Testis (tissue), 2 donors: ENCODE measurements at regions not wholly inside any gene's neighbourhood (a gene's known extent, or its start where the extent isn't known, plus 50 kb on each side); places are given as distances from the start of the nearest gene placed in this dataset.

Experiments
- DNase-seq: peaks from one replicate; pipeline ENCODE4 v3.0.0-alpha.2; 2019
- H3K27ac ChIP-seq, 2 donors: fragments of 200-600 bp; sonication (generic); one replicate each; pipeline ENCODE4 v1.5.1; 2019
- H3K27me3 ChIP-seq: fragments of 200-600 bp; sonication (generic); one replicate; pipeline ENCODE4 v1.5.1; 2019
- H3K36me3 ChIP-seq: fragments of 200-600 bp; sonication (generic); one replicate; pipeline ENCODE4 v1.5.1; 2017; ENCODE audit warnings: low read depth; ENCODE audit errors: missing control alignments
- H3K4me1 ChIP-seq: fragments of 200-600 bp; sonication (generic); one replicate; pipeline ENCODE4 v1.5.1; 2019
- H3K4me3 ChIP-seq, 2 donors: fragments of 200-600 bp; sonication (generic); one replicate each; pipeline ENCODE4 v1.5.1; 2017 to 2019
- H3K9me3 ChIP-seq: fragments of 200-600 bp; sonication (generic); one replicate; pipeline ENCODE4 v1.5.1; 2017
- POLR2A ChIP-seq: fragments of 450-650 bp; IDR thresholded peaks from one replicate; pipeline ENCODE4 v1.6.1; 2017; ENCODE audit warnings: antibody characterized with exemption, mild to moderate bottlenecking, moderate library complexity
- WGBS, 2 donors: methylation state at CpG; one replicate each; pipeline ENCODE4 v1.1.5; 2018; 5-methylcytosine and 5-hydroxymethylcytosine counted together
- intact Hi-C: fragments of 100-400 bp; cut with DNase I; formaldehyde crosslinking; loops from one replicate; pipeline ENCODE4 v1.15.1; 2023; ENCODE audit warnings: low total_unique reads
- TF ChIP-seq, protein P1 (sequence below), 3 experiments: fragments of 450-650 bp in 2 of 3; fragments of 200-600 bp in 1 of 3; sonication (generic) in 1 of 3; IDR thresholded peaks; one replicate each; pipeline ENCODE4 v1.5.1; 2016 to 2019; ENCODE audit warnings: antibody characterized with exemption in 3 of 3, mild to moderate bottlenecking in 2 of 3, moderate library complexity in 1 of 3

DNA sequence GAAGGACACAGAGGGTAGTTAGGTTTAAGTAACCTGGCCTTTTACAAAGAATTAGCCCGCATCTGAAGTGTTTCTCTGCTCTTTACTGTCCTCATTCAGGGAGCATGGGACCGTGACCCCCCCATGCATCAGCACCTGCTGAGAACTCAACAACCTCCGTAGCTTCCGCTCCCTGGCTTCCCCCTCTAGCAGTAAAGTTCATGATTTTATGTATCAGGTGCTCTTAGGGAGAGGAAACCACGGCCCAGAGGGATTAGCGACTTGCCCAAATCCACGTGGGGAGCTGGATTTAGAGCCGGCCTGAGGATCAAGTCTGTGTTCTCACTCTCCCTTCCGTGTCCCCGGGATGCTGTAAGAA lies 284.6 kb upstream of the GATB start:
- TF ChIP-seq, protein P1, sequence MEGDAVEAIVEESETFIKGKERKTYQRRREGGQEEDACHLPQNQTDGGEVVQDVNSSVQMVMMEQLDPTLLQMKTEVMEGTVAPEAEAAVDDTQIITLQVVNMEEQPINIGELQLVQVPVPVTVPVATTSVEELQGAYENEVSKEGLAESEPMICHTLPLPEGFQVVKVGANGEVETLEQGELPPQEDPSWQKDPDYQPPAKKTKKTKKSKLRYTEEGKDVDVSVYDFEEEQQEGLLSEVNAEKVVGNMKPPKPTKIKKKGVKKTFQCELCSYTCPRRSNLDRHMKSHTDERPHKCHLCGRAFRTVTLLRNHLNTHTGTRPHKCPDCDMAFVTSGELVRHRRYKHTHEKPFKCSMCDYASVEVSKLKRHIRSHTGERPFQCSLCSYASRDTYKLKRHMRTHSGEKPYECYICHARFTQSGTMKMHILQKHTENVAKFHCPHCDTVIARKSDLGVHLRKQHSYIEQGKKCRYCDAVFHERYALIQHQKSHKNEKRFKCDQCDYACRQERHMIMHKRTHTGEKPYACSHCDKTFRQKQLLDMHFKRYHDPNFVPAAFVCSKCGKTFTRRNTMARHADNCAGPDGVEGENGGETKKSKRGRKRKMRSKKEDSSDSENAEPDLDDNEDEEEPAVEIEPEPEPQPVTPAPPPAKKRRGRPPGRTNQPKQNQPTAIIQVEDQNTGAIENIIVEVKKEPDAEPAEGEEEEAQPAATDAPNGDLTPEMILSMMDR (IDR thresholded peaks at IDR 0.05), result no peak
- no peak for TF ChIP-seq POLR2A
- intact Hi-C loops, result no loop called here
- DNase-seq, result no peak
- Histone ChIP-seq H3K27me3 (no peaks in the 10 kb centered on the region), H3K27ac (no peak overlapping the region), H3K36me3 (no peaks in the 10 kb centered on the region), H3K4me3 (peak overlapping the region in 1 of 2 donors; percentile 38), H3K4me1 (no peaks in the 10 kb centered on the region), H3K9me3 (no peaks in the 10 kb centered on the region)
- 34 to 41% methylated on average over 9 to 10 of the region's 10 CpGs for WGBS, 2 donors

GRCh38 chr4:152044331-152045036 lies 283.7 kb upstream of the GATB start:
- H3K9me3 ChIP-seq, result no peaks in the 10 kb centered on the region
- DNase-seq, result no peak
- TF ChIP-seq, protein P1 (IDR thresholded peaks at IDR 0.05), result no peak
- no peak for TF ChIP-seq POLR2A
- no peaks in the 10 kb centered on the region for H3K4me1 ChIP-seq
- 83 to 86% methylated on average over 9 of the region's 9 CpGs for WGBS, 2 donors
- H3K4me3 ChIP-seq, result no peak overlapping the region
- no peaks in the 10 kb centered on the region for H3K36me3 ChIP-seq
- no peak overlapping the region for H3K27ac ChIP-seq
- intact Hi-C loops, result no loop called here
- H3K27me3 ChIP-seq, result no peaks in the 10 kb centered on the region

DNA sequence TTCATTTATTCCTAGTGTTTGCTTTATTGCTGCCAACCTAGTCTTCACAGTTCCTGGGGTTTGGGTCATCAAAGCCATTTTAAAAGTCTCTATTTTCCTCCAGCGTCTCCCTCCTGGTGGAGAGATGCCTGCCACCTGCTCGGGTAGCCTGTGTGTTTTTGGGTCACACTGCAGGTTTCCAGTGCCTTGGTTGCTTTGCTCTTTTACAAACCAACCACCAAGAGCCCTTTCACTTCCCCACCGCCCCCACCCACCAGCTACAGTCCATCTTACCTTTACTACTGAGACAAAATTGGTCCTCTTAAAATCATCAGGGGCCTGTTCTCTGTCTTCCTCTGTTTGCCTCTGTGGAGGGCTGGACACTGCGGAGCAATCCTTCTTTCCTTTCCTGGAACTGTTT lies 280.5 kb upstream of the GATB start:
- intact Hi-C loops, result no loop called here
- no peaks in the 10 kb centered on the region for H3K9me3 ChIP-seq

GRCh38 chr4:152039691-152040090 lies 278.9 kb upstream of the GATB start:
- H3K27me3 ChIP-seq, result no peaks in the 10 kb centered on the region
- intact Hi-C loops, result no loop called here
- no peaks in the 10 kb centered on the region for H3K9me3 ChIP-seq
- 88 to 94% methylated on average over 5 of the region's 5 CpGs for WGBS, 2 donors
- no peak overlapping the region for H3K4me3 ChIP-seq
- TF ChIP-seq, protein P1 (IDR thresholded peaks at IDR 0.05), result no peak
- TF ChIP-seq POLR2A, result no peak
- H3K27ac ChIP-seq, result no peak overlapping the region
- H3K36me3 ChIP-seq, result no peaks in the 10 kb centered on the region
- no peaks in the 10 kb centered on the region for H3K4me1 ChIP-seq
- no peak for DNase-seq

More for the DNA sequence above, 280.5 kb upstream of the GATB start:
- no peak overlapping the region for H3K4me3 ChIP-seq
- TF ChIP-seq POLR2A, result no peak
- TF ChIP-seq, protein P1 (IDR thresholded peaks at IDR 0.05), result no peak
- DNase-seq, result no peak
- H3K27ac ChIP-seq, result no peak overlapping the region
- H3K4me1 ChIP-seq, result no peaks in the 10 kb centered on the region
- WGBS, 2 donors, result 81 to 90% methylated on average over 4 of the region's 4 CpGs
- H3K36me3 ChIP-seq, result no peaks in the 10 kb centered on the region
- H3K27me3 ChIP-seq, result no peaks in the 10 kb centered on the region

GRCh38 chr4:152039023-152039481 lies 278.2 kb upstream of the GATB start:
- Histone ChIP-seq H3K9me3 (no peaks in the 10 kb centered on the region), H3K27ac (no peak overlapping the region), H3K4me1 (no peaks in the 10 kb centered on the region), H3K27me3 (no peaks in the 10 kb centered on the region), H3K4me3 (no peak overlapping the region), H3K36me3 (no peaks in the 10 kb centered on the region)
- WGBS, 2 donors, result 86 to 91% methylated on average over 11 of the region's 11 CpGs
- intact Hi-C loops, result no loop called here
- no peak for DNase-seq
- TF ChIP-seq, protein P1 (IDR thresholded peaks at IDR 0.05), result no peak
- TF ChIP-seq POLR2A, result no peak
